Uterus (tissue), 3 donors: ENCODE measurements at regions not wholly inside any gene's neighbourhood (a gene's known extent, or its start where the extent isn't known, plus 50 kb on each side); places are given as distances from the start of the nearest gene placed in this dataset.
"Not testable (repeated sequence)": the region's sequence is repeated elsewhere in the genome, so short reads cannot be mapped to it uniquely, and the experiment has no call there.

Experiments
- DNase-seq, 2 donors: peaks; one replicate each; pipeline ENCODE4 v3.0.0-alpha.2; 2019 to 2020
- H3K27ac ChIP-seq, 2 donors: fragments of 200-600 bp; sonication (generic); 1 replicate in 1 of 2; 2 replicates in 1 of 2; pipeline ENCODE4 v1.5.1; 2016 to 2018
- H3K27me3 ChIP-seq, 2 donors: fragments of 200-600 bp; sonication (generic); one replicate each; pipeline ENCODE4 v1.5.1; 2018 to 2019; ENCODE audit warnings: control low read depth in 1 of 2
- H3K36me3 ChIP-seq, 2 donors: fragments of 200-600 bp; sonication (generic); one replicate each; pipeline ENCODE4 v1.5.1; 2019; ENCODE audit warnings: control low read depth in 1 of 2
- H3K4me1 ChIP-seq, 2 donors: fragments of 200-600 bp; sonication (generic); one replicate each; pipeline ENCODE4 v1.5.1; 2018 to 2019; ENCODE audit warnings: control low read depth in 1 of 2
- H3K4me3 ChIP-seq, 2 donors: fragments of 200-600 bp; sonication (generic); 1 replicate in 1 of 2; 2 replicates in 1 of 2; pipeline ENCODE4 v1.5.1; 2018 to 2019; ENCODE audit warnings: mild to moderate bottlenecking in 1 of 2
- H3K9me3 ChIP-seq, 2 donors: fragments of 200-600 bp; sonication (generic); one replicate each; pipeline ENCODE4 v1.5.1; 2019; ENCODE audit warnings: control low read depth in 1 of 2
- CTCF ChIP-seq, 4 experiments: fragments of 200-600 bp in 2 of 4; fragments of 450-650 bp in 2 of 4; sonication (generic) in 2 of 4; IDR thresholded peaks; one replicate each; pipeline ENCODE4 v1.5.1; 2016 to 2019; ENCODE audit warnings: antibody characterized with exemption in 4 of 4, mild to moderate bottlenecking in 2 of 4, moderate library complexity in 1 of 4
- POLR2A ChIP-seq, 2 donors: fragments of 450-650 bp; IDR thresholded peaks; one replicate each; pipeline ENCODE4 v1.6.1; 2016; ENCODE audit warnings: antibody characterized with exemption in 2 of 2, mild to moderate bottlenecking in 1 of 2, moderate library complexity in 1 of 2
- intact Hi-C: fragments of 100-400 bp; cut with DNase I; formaldehyde crosslinking; loops from one replicate; pipeline ENCODE4 v1.15.1; 2023; ENCODE audit warnings: low total_unique reads
- donor health status: DM: yes; HTN: yes; CAD: no.

GRCh38 chr5:104081232-104081631 lies 518.6 kb upstream of the NUDT12 start:
- H3K27me3 ChIP-seq: no peaks in the 10 kb centered on the region
- no peak for DNase-seq
- intact Hi-C loops: no loop called here
- no peaks in the 10 kb centered on the region for H3K36me3 ChIP-seq
- H3K27ac ChIP-seq: no peak overlapping the region
- no peak for TF ChIP-seq CTCF (IDR thresholded peaks at IDR 0.05)
- no peak for TF ChIP-seq POLR2A (IDR thresholded peaks at IDR 0.05)
- H3K4me1 ChIP-seq: no peaks in the 10 kb centered on the region
- H3K4me3 ChIP-seq: no peak overlapping the region
- H3K9me3 ChIP-seq: no peaks in the 10 kb centered on the region

- intact Hi-C loops: no loop called here
- Histone ChIP-seq H3K4me1 (no peaks in the 10 kb centered on the region), H3K27ac (no peak overlapping the region), H3K27me3 (no peaks in the 10 kb centered on the region), H3K4me3 (no peak overlapping the region), H3K36me3 (no peaks in the 10 kb centered on the region), H3K9me3 (no peaks in the 10 kb centered on the region)
- DNase-seq: no peak
- TF ChIP-seq CTCF (IDR thresholded peaks at IDR 0.05): no peak
- TF ChIP-seq POLR2A (IDR thresholded peaks at IDR 0.05): no peak
Measured at GRCh38 chr5:104080646-104081175, 518.1 kb upstream of the NUDT12 start.

- intact Hi-C loops, H3K9me3 ChIP-seq: not testable (repeated sequence)
Measured at GRCh38 chr5:104079861-104080645, 517.5 kb upstream of the NUDT12 start.

GRCh38 chr5:104071887-104072286 lies 509.3 kb upstream of the NUDT12 start:
- H3K4me3 ChIP-seq: no peak overlapping the region
- intact Hi-C loops: no loop called here
- no peaks in the 10 kb centered on the region for H3K36me3 ChIP-seq
- H3K27me3 ChIP-seq: no peaks in the 10 kb centered on the region
- no peak for TF ChIP-seq CTCF (IDR thresholded peaks at IDR 0.05)
- no peak for TF ChIP-seq POLR2A (IDR thresholded peaks at IDR 0.05)
- no peaks in the 10 kb centered on the region for H3K4me1 ChIP-seq
- H3K9me3 ChIP-seq: no peaks in the 10 kb centered on the region
- no peak overlapping the region for H3K27ac ChIP-seq
- DNase-seq: no peak

More at GRCh38 chr5:104079861-104080645, 517.5 kb upstream of the NUDT12 start:
- not testable (repeated sequence) for DNase-seq, H3K27me3 ChIP-seq, H3K4me3 ChIP-seq, H3K36me3 ChIP-seq, H3K27ac ChIP-seq, H3K4me1 ChIP-seq

GRCh38 chr5:104062621-104063377 lies 500.2 kb upstream of the NUDT12 start:
- no peaks in the 10 kb centered on the region for H3K27me3 ChIP-seq
- no peaks in the 10 kb centered on the region for H3K36me3 ChIP-seq
- H3K4me3 ChIP-seq: no peak overlapping the region
- H3K9me3 ChIP-seq: no peaks in the 10 kb centered on the region
- no peaks in the 10 kb centered on the region for H3K4me1 ChIP-seq
- H3K27ac ChIP-seq: no peak overlapping the region
- TF ChIP-seq POLR2A (IDR thresholded peaks at IDR 0.05): no peak
- TF ChIP-seq CTCF (IDR thresholded peaks at IDR 0.05): no peak
- intact Hi-C loops: no loop called here
- no peak for DNase-seq
